ENCODE measurements at regions not wholly inside any gene's neighbourhood (a gene's known extent, or its start where the extent isn't known, plus 50 kb on each side); places are given as distances from the start of the nearest gene placed in this dataset.
"Not testable (repeated sequence)": the region's sequence is repeated elsewhere in the genome, so short reads cannot be mapped to it uniquely, and the experiment has no call there.

GRCh38 chr14:71448431-71449315 lies 483.6 kb upstream of the RGS6 start:
- peak; percentile 56 for FAIRE-seq
- DNase-seq (ENCODE audit: extremely low spot score, insufficient read length, low read depth) = no peak

- no peak for DNase-seq (ENCODE audit: extremely low spot score, insufficient read length, low read depth)
- FAIRE-seq = peak; percentile 61
Measured at GRCh38 chr14:71449316-71450055, 482.7 kb upstream of the RGS6 start.

GRCh38 chr14:71451501-71451900 lies 480.7 kb upstream of the RGS6 start:
- DNase-seq (ENCODE audit: extremely low spot score, insufficient read length, low read depth) (no peak), FAIRE-seq (no peak)

- no peak for DNase-seq (ENCODE audit: extremely low spot score, insufficient read length, low read depth)
- FAIRE-seq = peak; percentile 36
Measured at GRCh38 chr14:71452539-71452938, 479.7 kb upstream of the RGS6 start.

GRCh38 chr14:71452987-71453386 lies 479.2 kb upstream of the RGS6 start:
- DNase-seq (ENCODE audit: extremely low spot score, insufficient read length, low read depth) (no peak), FAIRE-seq (no peak)

- no peak for DNase-seq (ENCODE audit: extremely low spot score, insufficient read length, low read depth)
Measured at GRCh38 chr14:71454010-71454409, 478.2 kb upstream of the RGS6 start.

GRCh38 chr14:71454513-71455332 lies 477.5 kb upstream of the RGS6 start:
- FAIRE-seq (peak; percentile 63), DNase-seq (ENCODE audit: extremely low spot score, insufficient read length, low read depth) (no peak)

More at GRCh38 chr14:71454010-71454409, 478.2 kb upstream of the RGS6 start:
- FAIRE-seq = no peak

- FAIRE-seq (no peak), DNase-seq (ENCODE audit: extremely low spot score, insufficient read length, low read depth) (no peak)
Measured at GRCh38 chr14:71460091-71460490, 472.1 kb upstream of the RGS6 start.

GRCh38 chr14:71461617-71462016 lies 470.6 kb upstream of the RGS6 start:
- FAIRE-seq = not testable (repeated sequence)

GRCh38 chr14:71463807-71464206 lies 468.4 kb upstream of the RGS6 start:
- DNase-seq (ENCODE audit: extremely low spot score, insufficient read length, low read depth) (no peak), FAIRE-seq (no peak)

More at GRCh38 chr14:71461617-71462016, 470.6 kb upstream of the RGS6 start:
- not testable (repeated sequence) for DNase-seq (ENCODE audit: extremely low spot score, insufficient read length, low read depth)

- FAIRE-seq (no peak), DNase-seq (ENCODE audit: extremely low spot score, insufficient read length, low read depth) (no peak)
Measured at GRCh38 chr14:71464840-71465239, 467.4 kb upstream of the RGS6 start.

- no peak for DNase-seq (ENCODE audit: extremely low spot score, insufficient read length, low read depth)
- no peak for FAIRE-seq
Measured at GRCh38 chr14:71465316-71465715, 466.9 kb upstream of the RGS6 start.

GRCh38 chr14:71466251-71466650 lies 466.0 kb upstream of the RGS6 start:
- DNase-seq (ENCODE audit: extremely low spot score, insufficient read length, low read depth) (no peak), FAIRE-seq (no peak)

GRCh38 chr14:71466946-71467345 lies 465.3 kb upstream of the RGS6 start:
- no peak for DNase-seq (ENCODE audit: extremely low spot score, insufficient read length, low read depth)
- FAIRE-seq = no peak

GRCh38 chr14:71467361-71467811 lies 464.8 kb upstream of the RGS6 start:
- no peak for FAIRE-seq
- no peak for DNase-seq (ENCODE audit: extremely low spot score, insufficient read length, low read depth)

- DNase-seq (ENCODE audit: extremely low spot score, insufficient read length, low read depth) (no peak), FAIRE-seq (no peak)
Measured at GRCh38 chr14:71468701-71469100, 463.5 kb upstream of the RGS6 start.

- DNase-seq (ENCODE audit: extremely low spot score, insufficient read length, low read depth) (no peak), FAIRE-seq (no peak)
Measured at GRCh38 chr14:71469643-71470335, 462.4 kb upstream of the RGS6 start.

- FAIRE-seq (peak; percentile 44), DNase-seq (ENCODE audit: extremely low spot score, insufficient read length, low read depth) (no peak)
Measured at GRCh38 chr14:71471634-71472355, 460.4 kb upstream of the RGS6 start.
